Fibroblast of lung (primary cell): ENCODE measurements at regions not wholly inside any gene's neighbourhood (a gene's known extent, or its start where the extent isn't known, plus 50 kb on each side); places are given as distances from the start of the nearest gene placed in this dataset.

ENCODE experiments used
- DNase-seq, 2 donors: peaks; one replicate each; pipeline versions ENCODE4 v3.0.0 to v3.0.0-alpha.2; 2010; ENCODE audit warnings: low read depth in 2 of 2
- H2AFZ ChIP-seq: 2 replicates; pipeline ENCODE4 v1.5.1; 2012; ENCODE audit warnings: low read length, control low read depth, inconsistent platforms
- H3K27ac ChIP-seq: 2 replicates; pipeline ENCODE4 v1.5.1; 2011; ENCODE audit warnings: low read length, control low read depth; ENCODE audit not compliant: insufficient read depth
- H3K27me3 ChIP-seq: 2 replicates; pipeline ENCODE4 v1.5.1; 2011; ENCODE audit warnings: mild to moderate bottlenecking, low read length; ENCODE audit not compliant: control insufficient read depth, insufficient read depth
- H3K36me3 ChIP-seq: 2 replicates; pipeline ENCODE4 v1.5.1; 2011; ENCODE audit warnings: low read length; ENCODE audit not compliant: control insufficient read depth, insufficient read depth
- H3K4me1 ChIP-seq: 2 replicates; pipeline ENCODE4 v1.5.1; 2011; ENCODE audit warnings: low read length; ENCODE audit not compliant: control insufficient read depth, insufficient read depth; ENCODE audit errors: extremely low read depth
- H3K4me2 ChIP-seq: 2 replicates; pipeline ENCODE4 v1.5.1; 2011; ENCODE audit warnings: low read length, control low read depth; ENCODE audit not compliant: insufficient read depth; ENCODE audit errors: extremely low read depth
- H3K4me3 ChIP-seq, 4 experiments: fragments of 200-600 bp in 1 of 4; sonication (generic) in 1 of 4; replicated peaks in 1 of 4; 2 replicates each; pipeline ENCODE4 v1.5.1; 2011 to 2016; ENCODE audit warnings: low read length in 4 of 4, low read depth in 3 of 4, mild to moderate bottlenecking in 3 of 4, control low read depth in 2 of 4, inconsistent platforms in 1 of 4, mixed read lengths in 1 of 4; ENCODE audit not compliant: insufficient read depth in 1 of 4; ENCODE audit errors: control extremely low read depth in 1 of 4
- H3K79me2 ChIP-seq: 2 replicates; pipeline ENCODE4 v1.5.1; 2012; ENCODE audit warnings: mild to moderate bottlenecking, low read length, inconsistent platforms; ENCODE audit not compliant: control insufficient read depth, insufficient read depth
- H3K9ac ChIP-seq: 2 replicates; pipeline ENCODE4 v1.5.1; 2011; ENCODE audit warnings: mild to moderate bottlenecking, low read length, control low read depth; ENCODE audit not compliant: insufficient read depth
- H3K9me3 ChIP-seq: 2 replicates; pipeline ENCODE4 v1.5.1; 2012; ENCODE audit warnings: low read depth, low read length; ENCODE audit not compliant: control insufficient read depth, insufficient read depth
- H4K20me1 ChIP-seq: 2 replicates; pipeline ENCODE4 v1.5.1; 2011; ENCODE audit warnings: low read length; ENCODE audit not compliant: control insufficient read depth, insufficient read depth; ENCODE audit errors: extremely low read depth
- EZH2 ChIP-seq: IDR thresholded peaks from 2 replicates; pipeline ENCODE4 v1.5.1; 2012; ENCODE audit warnings: low read length, control low read depth, mild to moderate bottlenecking; ENCODE audit errors: missing control alignments
- TF ChIP-seq, protein P1 (sequence below), 2 donors: IDR thresholded peaks in 1 of 2; conservative IDR thresholded peaks in 1 of 2; 1 replicate in 1 of 2; 2 replicates in 1 of 2; pipeline ENCODE4 v1.5.1; 2011 to 2012; ENCODE audit warnings: low read length in 2 of 2, control low read depth in 1 of 2, inconsistent platforms in 1 of 2, low read depth in 1 of 2, mild to moderate bottlenecking in 1 of 2

DNA sequence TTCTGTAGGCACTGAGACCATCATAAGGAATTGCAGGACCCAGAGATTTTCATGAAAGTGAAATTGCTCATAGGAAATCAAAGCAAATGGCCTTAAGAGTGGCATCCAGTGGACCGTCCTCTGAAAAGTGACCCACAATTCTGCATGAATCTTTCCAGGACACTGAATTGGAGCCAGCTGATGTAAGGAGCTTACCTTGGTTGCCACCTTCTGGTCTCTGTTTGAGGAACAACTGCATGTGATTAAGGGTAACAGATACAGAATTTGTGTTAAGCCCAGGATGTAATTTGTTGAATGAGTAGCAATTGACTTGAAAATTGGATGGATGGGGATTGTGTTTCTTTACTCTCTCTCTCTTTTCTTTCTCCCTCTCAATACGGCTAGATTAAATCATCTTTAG is 49.9 kb upstream of the GAS1 start:
- Histone ChIP-seq H3K36me3 (no peaks in the 10 kb centered on the region), H4K20me1 (no peaks in the 10 kb centered on the region)

DNA sequence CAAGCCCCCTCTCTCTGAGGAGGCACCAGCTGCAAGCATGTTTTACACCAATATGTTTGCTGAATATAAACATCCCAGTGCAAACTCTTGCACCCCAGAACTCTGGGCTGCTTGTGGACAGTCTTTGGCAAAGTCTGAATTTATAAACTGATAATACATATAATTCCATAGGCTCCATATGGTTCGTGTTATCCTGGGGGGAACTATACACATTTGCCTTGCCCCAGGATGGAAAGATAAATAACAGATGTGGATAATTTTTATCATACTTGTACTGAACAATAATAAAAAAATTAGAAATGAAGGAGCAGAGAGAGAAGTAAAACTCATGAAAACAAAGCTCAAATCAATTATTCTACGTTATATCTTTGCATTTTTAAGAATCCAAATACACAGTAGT is 50.6 kb upstream of the GAS1 start:
- no peak overlapping the region for H3K4me2 ChIP-seq
- no peaks in the 10 kb centered on the region for H3K36me3 ChIP-seq
- no peaks in the 10 kb centered on the region for H3K79me2 ChIP-seq
- no peak overlapping the region for H3K4me3 ChIP-seq
- H4K20me1 ChIP-seq: no peaks in the 10 kb centered on the region
- no peaks in the 10 kb centered on the region for H3K27me3 ChIP-seq
- H3K27ac ChIP-seq: no peak overlapping the region
- no peak overlapping the region for H3K9ac ChIP-seq
- H3K9me3 ChIP-seq: no peaks in the 10 kb centered on the region
- no peak overlapping the region for H2AFZ ChIP-seq
- DNase-seq: no peak
- TF ChIP-seq, protein P1, sequence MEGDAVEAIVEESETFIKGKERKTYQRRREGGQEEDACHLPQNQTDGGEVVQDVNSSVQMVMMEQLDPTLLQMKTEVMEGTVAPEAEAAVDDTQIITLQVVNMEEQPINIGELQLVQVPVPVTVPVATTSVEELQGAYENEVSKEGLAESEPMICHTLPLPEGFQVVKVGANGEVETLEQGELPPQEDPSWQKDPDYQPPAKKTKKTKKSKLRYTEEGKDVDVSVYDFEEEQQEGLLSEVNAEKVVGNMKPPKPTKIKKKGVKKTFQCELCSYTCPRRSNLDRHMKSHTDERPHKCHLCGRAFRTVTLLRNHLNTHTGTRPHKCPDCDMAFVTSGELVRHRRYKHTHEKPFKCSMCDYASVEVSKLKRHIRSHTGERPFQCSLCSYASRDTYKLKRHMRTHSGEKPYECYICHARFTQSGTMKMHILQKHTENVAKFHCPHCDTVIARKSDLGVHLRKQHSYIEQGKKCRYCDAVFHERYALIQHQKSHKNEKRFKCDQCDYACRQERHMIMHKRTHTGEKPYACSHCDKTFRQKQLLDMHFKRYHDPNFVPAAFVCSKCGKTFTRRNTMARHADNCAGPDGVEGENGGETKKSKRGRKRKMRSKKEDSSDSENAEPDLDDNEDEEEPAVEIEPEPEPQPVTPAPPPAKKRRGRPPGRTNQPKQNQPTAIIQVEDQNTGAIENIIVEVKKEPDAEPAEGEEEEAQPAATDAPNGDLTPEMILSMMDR (conservative IDR thresholded peaks at IDR 0.05 in 1 of 2, IDR thresholded peaks at IDR 0.05 in 1 of 2; ENCODE audit: low read depth in 1 of 2, low read length in 2 of 2): no peak
- no peak for TF ChIP-seq EZH2
- no peaks in the 10 kb centered on the region for H3K4me1 ChIP-seq

More for the DNA sequence above, 49.9 kb upstream of the GAS1 start:
- Histone ChIP-seq H2AFZ (no peak overlapping the region), H3K9me3 (no peaks in the 10 kb centered on the region), H3K9ac (no peak overlapping the region), H3K4me2 (no peak overlapping the region), H3K4me1 (no peaks in the 10 kb centered on the region), H3K4me3 (no peak overlapping the region), H3K79me2 (no peaks in the 10 kb centered on the region), H3K27ac (no peak overlapping the region), H3K27me3 (no peaks in the 10 kb centered on the region)
- DNase-seq: no peak
- no peak for TF ChIP-seq EZH2
- TF ChIP-seq, protein P1 (conservative IDR thresholded peaks at IDR 0.05 in 1 of 2, IDR thresholded peaks at IDR 0.05 in 1 of 2; ENCODE audit: low read depth in 1 of 2, low read length in 2 of 2): no peak

DNA sequence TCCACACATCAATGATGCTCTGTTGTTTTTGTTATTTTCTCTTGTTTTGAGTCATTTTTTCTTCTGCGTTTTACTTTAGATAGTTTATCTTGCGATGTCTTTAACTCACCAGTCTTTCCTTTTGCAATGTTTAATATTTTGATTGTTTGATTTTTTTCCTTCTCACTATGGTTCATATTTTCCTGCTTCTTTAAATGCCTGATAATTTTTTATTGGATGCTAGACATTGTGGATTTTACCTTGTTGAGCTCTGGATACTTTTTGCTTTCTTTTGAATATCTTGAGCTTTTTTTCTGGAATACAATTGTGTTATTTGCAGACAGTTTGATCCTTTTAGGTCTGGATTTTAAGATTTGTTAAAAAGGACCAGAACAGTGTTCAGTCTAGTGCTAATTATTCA is 55.2 kb upstream of the GAS1 start:
- Histone ChIP-seq H3K4me3 (no peak overlapping the region), H4K20me1 (no peaks in the 10 kb centered on the region), H3K36me3 (no peaks in the 10 kb centered on the region), H3K4me2 (no peak overlapping the region), H2AFZ (no peak overlapping the region), H3K79me2 (no peaks in the 10 kb centered on the region), H3K9me3 (no peaks in the 10 kb centered on the region), H3K27me3 (no peaks in the 10 kb centered on the region), H3K4me1 (no peaks in the 10 kb centered on the region), H3K27ac (no peak overlapping the region), H3K9ac (no peak overlapping the region)
- no peak for TF ChIP-seq EZH2
- TF ChIP-seq, protein P1 (conservative IDR thresholded peaks at IDR 0.05 in 1 of 2, IDR thresholded peaks at IDR 0.05 in 1 of 2; ENCODE audit: low read depth in 1 of 2, low read length in 2 of 2): no peak
- DNase-seq: no peak
